ENCODE measurements at regions not wholly inside any gene's neighbourhood (a gene's known extent, or its start where the extent isn't known, plus 50 kb on each side); places are given as distances from the start of the nearest gene placed in this dataset.

DNA sequence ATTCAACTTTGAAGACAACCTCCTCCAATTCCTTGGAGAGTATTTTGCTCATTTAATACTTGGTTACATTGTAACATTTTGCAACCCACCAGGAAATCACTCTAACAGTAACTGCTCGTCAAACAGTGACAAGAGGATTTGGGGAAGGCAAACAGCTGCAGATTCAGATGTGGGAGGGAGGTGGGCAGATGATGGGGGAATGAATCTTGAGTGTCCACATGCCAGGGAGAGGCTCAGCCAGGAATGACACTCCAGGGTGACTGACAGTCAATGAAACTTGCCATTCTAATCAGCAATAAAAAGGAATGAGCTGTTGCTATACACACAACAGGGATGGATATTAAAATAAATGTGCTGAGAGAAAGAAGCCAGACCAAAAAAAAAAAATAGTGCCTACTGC, 97.7 kb upstream of the ANKRD55 start:
- TF ChIP-seq POLR2A (IDR thresholded peaks at IDR 0.05; ENCODE audit: low read length) (no peak), GATA1 (IDR thresholded peaks at IDR 0.05; ENCODE audit: low read depth, low read length) (no peak)
- DNase-seq, result no peak

GRCh38 chr5:56330167-56330566, 97.0 kb upstream of the ANKRD55 start:
- TF ChIP-seq GATA1 (IDR thresholded peaks at IDR 0.05; ENCODE audit: low read depth, low read length), result no peak
- no peak for TF ChIP-seq POLR2A (IDR thresholded peaks at IDR 0.05; ENCODE audit: low read length)
- DNase-seq, result no peak

- DNase-seq, result no peak
- no peak for TF ChIP-seq GATA1 (IDR thresholded peaks at IDR 0.05; ENCODE audit: low read depth, low read length)
Measured at GRCh38 chr5:56329652-56330051, 96.5 kb upstream of the ANKRD55 start.

DNA sequence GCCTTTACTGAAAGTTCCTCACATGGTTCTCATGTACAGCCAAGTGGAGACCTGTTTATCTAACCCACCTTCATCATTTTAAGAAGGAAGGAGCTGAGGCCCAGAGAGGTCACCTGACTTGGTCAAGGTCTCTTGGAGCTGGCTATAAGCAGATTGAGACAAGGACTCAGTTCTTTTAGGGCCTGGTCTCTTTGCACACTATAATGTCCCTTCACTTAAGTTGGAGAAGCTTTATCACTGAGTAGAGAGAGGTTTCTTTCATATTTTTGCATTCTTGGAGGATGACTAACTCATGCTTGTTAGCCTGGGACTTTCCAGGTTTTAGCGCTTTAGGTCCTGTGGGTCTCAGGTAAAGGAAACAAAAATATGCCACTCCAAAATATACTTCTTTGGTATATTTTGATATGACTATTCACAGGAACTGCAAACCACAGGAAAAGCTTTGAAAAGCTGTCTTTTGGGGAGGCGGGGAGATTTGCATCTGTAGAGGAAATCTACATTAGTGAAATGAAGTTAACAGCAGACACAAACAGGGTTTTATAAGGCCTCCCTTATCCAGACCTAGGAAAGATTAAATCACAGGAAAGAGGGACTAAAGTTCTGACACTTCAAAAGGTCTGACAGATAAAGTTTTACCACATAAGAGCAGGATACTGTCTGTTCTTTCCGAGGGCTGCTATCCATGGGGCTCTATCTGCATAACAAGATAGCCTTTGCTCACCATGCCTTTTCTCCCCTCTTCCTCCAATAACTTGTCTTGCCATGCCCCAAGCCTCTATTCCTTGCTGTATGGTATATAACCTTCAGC, 95.8 kb upstream of the ANKRD55 start:
- peak in 1 of 2 experiments; percentile 22 for DNase-seq
- TF ChIP-seq POLR2A (IDR thresholded peaks at IDR 0.05; ENCODE audit: low read length), result no peak
- TF ChIP-seq GATA1 (IDR thresholded peaks at IDR 0.05; ENCODE audit: low read depth, low read length), result no peak

- no peak for TF ChIP-seq GATA1 (IDR thresholded peaks at IDR 0.05; ENCODE audit: low read depth, low read length)
- TF ChIP-seq POLR2A (IDR thresholded peaks at IDR 0.05; ENCODE audit: low read length), result no peak
- peak; percentile 8 to 25 for DNase-seq
Measured at GRCh38 chr5:56327809-56328208, 94.7 kb upstream of the ANKRD55 start.

DNA sequence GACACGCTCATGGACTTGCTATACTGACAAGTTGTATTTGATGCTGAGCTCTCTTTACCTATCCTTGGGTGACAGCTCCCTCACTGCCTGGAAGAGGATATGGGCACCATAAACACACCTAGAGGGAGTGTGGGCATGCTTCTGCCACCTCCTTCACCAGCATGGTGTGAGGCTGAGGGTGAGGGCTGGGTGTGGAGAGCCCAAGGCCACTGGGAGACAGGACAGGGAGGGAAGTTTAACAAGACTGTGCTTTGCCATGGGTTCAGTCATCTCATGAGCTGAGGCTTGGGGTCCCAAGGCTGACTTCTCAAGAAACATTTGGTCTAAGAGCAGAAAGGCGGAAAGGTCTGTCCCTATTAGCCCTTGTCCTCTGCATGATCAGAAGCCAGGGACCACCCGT, 93.6 kb upstream of the ANKRD55 start:
- DNase-seq, result no peak
- TF ChIP-seq GATA1 (IDR thresholded peaks at IDR 0.05; ENCODE audit: low read depth, low read length), result no peak
- TF ChIP-seq POLR2A (IDR thresholded peaks at IDR 0.05; ENCODE audit: low read length), result no peak

GRCh38 chr5:56326116-56326515, 93.0 kb upstream of the ANKRD55 start:
- DNase-seq, result no peak
- TF ChIP-seq POLR2A (IDR thresholded peaks at IDR 0.05; ENCODE audit: low read length) (no peak), GATA1 (IDR thresholded peaks at IDR 0.05; ENCODE audit: low read depth, low read length) (no peak)

DNA sequence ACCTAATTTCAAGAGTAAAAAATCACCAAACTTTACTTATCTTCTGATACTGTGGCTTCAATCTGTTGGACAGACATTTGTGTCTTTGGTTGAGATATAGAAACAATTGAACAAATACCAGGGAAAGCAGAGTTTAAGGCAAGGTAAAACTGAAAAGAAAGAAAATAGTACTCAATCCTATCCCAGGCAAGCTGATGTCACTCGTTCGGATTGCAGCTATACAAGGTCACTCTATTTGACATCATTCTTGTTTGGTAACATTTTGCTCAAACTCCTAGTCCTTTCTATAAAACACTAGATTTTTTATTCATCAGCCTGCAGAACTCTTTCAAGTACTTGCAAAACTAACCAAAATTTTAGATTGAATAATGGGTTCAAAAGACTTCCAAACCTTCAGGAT, 91.9 kb upstream of the ANKRD55 start:
- TF ChIP-seq GATA1 (IDR thresholded peaks at IDR 0.05; ENCODE audit: low read depth, low read length) (no peak), POLR2A (IDR thresholded peaks at IDR 0.05; ENCODE audit: low read length) (no peak)
- no peak for DNase-seq

- TF ChIP-seq POLR2A (IDR thresholded peaks at IDR 0.05; ENCODE audit: low read length), result no peak
- TF ChIP-seq GATA1 (IDR thresholded peaks at IDR 0.05; ENCODE audit: low read depth, low read length), result no peak
- DNase-seq, result no peak
Measured at GRCh38 chr5:56323505-56323904, 90.4 kb upstream of the ANKRD55 start.

DNA sequence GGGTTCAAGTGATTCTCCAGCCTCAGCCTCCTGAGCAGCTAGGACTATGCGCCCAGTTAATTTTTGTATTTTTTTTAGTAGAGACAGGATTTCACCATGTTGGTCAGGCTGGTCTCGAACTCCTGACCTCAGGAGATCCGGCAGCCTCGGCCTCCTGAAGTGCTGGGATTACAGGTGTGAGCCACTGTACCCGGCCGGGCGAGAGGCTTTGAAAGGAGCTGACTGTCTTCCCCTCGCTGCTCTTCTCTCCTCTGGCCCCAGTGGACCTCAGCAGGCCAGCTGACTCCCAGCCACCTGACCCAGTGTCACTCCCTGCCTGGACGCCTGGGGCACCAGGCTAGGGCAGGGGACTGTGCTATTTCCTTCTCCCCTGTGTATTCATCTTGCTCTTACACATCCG, 89.5 kb upstream of the ANKRD55 start:
- no peak for DNase-seq
- no peak for TF ChIP-seq POLR2A (IDR thresholded peaks at IDR 0.05; ENCODE audit: low read length)
- no peak for TF ChIP-seq GATA1 (IDR thresholded peaks at IDR 0.05; ENCODE audit: low read depth, low read length)

DNA sequence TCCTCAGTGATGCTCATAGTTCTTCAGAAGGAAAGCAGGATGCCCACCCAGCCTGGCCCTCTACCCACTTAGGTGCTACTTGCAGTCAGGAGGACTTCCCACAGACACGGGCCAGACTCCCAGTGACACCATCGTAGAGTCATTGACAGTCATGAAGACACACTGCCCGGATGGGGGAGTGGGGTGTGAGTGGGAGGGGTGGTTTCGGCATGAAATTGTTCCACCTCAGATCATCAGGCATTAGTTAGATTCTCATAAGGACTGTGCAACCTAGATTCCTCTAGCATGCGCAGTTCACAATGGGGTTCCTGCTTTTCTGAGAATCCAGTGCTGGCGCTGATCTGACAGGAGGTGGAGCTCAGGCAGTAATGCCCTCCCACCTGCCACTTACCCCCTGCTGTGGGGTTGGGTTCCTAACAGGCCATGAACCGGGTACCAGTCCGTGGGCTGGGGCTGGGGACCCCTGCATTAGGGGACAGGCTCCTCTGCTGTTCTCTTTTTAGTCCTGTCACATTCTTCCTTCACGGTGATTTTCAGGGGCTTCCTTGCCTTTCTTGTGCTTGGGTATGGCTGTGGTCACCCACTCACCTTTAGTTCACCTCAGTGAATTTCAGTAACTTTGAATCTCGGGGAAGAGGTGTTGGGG, 88.2 kb upstream of the ANKRD55 start:
- TF ChIP-seq POLR2A (IDR thresholded peaks at IDR 0.05; ENCODE audit: low read length), result no peak
- no peak for TF ChIP-seq GATA1 (IDR thresholded peaks at IDR 0.05; ENCODE audit: low read depth, low read length)
- no peak for DNase-seq

DNA sequence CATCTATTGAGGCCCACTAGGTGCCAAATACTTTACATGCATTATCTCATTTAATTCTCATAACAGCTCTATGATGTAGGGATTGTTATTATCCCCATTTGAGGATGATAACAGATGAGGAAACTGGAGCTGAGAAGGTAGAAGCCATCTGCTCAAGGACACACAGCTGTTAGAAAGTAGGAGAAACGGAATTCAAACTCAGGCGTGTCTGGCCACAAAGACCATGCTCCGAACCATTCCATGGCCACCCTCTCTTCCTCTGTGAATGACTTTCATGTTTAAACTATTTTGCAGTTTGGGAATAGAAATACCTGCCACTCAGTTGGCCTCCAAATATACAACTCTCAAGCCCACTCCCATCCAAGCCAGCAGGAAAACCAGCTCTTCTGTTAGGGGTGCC, 87.6 kb upstream of the ANKRD55 start:
- no peak for DNase-seq
- TF ChIP-seq POLR2A (IDR thresholded peaks at IDR 0.05; ENCODE audit: low read length) (no peak), GATA1 (IDR thresholded peaks at IDR 0.05; ENCODE audit: low read depth, low read length) (no peak)

DNA sequence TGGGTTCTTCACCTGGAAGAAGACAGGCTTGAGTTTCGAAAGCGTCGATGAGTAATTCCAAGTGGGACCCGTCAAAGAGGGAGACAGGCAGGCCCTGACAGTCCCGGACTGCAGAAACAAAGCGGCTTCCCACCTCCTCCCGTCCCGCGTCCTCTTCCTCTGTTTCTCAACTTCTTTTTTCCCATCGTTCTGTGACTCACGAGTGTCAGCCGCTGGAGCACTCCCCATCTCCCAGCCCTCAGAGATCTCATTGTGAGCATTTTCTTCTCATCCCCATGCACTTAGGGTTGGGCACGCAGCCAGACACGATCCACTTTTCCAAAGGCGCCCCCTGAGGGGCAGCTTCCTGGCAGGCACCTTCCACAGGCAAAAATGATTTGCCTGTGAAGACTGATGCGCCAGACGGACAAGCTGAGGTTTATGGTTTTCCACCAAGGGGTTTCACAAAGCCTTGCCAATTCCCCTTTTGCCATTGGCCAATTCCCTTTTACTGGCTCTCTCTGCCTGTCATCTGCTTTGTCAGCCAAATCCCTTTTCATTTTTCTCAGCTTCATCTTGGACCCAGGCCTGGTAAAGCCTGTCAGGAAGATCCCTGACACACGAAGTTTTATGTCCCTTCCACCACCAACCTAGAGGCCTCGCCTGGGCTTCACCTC, 86.5 kb upstream of the ANKRD55 start:
- TF ChIP-seq GATA1 (IDR thresholded peaks at IDR 0.05; ENCODE audit: low read depth, low read length), result no peak
- TF ChIP-seq POLR2A (IDR thresholded peaks at IDR 0.05; ENCODE audit: low read length), result no peak
- DNase-seq, result no peak

DNA sequence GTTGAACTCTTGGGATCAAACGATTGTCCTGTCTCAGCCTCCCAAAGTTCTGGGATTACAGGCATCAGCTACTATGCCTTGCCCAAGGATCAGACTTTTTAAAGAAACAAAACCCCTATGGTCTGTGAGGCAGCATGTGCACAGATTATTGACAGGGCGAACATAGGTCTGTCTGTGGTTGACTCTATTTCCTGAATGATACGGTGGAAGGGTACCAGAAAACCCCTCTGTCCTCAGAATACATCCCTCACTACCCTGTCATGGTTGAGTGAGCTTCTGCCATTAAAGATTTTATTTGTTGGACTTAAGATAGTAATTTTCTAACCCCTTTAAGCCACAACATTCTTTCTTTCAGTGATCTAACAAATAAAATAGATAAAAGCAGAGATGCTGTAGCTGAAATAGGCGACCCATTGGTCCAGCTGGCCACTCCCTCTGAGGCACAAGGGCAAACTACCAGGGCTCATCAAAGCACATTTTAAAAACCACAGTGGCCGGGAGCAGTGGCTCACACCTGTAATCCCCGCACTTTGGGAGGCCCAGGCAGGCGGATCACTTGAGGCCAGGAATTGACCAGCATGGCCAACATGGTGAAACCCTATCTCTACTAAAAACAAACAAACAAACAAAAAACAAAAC, 84.9 kb upstream of the ANKRD55 start:
- TF ChIP-seq POLR2A (IDR thresholded peaks at IDR 0.05; ENCODE audit: low read length) (no peak), GATA1 (IDR thresholded peaks at IDR 0.05; ENCODE audit: low read depth, low read length) (no peak)
- no peak for DNase-seq

Measured in erythroblast (primary cell).